GM12874 (cell line): ENCODE measurements at regions not wholly inside any gene's neighbourhood (a gene's known extent, or its start where the extent isn't known, plus 50 kb on each side); places are given as distances from the start of the nearest gene placed in this dataset.

Experiments used
- TF ChIP-seq, protein P1 (sequence below): IDR thresholded peaks from 2 replicates; pipeline ENCODE4 v1.5.1; 2011; ENCODE audit warnings: low read depth, mild to moderate bottlenecking, control low read depth, low read length, moderate library complexity; ENCODE audit not compliant: insufficient read depth

DNA sequence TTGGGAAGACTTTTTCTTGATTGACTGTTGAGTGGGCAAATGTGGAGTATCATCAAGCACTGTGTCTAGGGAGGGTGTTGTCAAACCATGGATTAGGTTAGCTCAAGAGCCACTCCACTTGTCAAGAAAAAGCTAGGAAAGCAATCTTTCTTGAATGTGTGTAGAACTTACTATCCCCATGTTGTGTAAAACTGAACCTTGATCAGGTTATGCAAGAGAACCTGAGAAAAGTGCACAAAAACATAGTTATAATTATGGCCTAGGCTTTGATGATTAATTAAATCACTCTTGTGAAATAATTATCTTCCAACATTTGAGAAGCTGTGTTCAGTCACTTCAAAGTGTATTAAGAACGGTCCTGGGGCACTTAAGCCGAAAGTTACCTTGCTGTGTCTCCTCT is 238.2 kb upstream of the OBI1 start:
- TF ChIP-seq, protein P1, sequence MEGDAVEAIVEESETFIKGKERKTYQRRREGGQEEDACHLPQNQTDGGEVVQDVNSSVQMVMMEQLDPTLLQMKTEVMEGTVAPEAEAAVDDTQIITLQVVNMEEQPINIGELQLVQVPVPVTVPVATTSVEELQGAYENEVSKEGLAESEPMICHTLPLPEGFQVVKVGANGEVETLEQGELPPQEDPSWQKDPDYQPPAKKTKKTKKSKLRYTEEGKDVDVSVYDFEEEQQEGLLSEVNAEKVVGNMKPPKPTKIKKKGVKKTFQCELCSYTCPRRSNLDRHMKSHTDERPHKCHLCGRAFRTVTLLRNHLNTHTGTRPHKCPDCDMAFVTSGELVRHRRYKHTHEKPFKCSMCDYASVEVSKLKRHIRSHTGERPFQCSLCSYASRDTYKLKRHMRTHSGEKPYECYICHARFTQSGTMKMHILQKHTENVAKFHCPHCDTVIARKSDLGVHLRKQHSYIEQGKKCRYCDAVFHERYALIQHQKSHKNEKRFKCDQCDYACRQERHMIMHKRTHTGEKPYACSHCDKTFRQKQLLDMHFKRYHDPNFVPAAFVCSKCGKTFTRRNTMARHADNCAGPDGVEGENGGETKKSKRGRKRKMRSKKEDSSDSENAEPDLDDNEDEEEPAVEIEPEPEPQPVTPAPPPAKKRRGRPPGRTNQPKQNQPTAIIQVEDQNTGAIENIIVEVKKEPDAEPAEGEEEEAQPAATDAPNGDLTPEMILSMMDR = no peak

DNA sequence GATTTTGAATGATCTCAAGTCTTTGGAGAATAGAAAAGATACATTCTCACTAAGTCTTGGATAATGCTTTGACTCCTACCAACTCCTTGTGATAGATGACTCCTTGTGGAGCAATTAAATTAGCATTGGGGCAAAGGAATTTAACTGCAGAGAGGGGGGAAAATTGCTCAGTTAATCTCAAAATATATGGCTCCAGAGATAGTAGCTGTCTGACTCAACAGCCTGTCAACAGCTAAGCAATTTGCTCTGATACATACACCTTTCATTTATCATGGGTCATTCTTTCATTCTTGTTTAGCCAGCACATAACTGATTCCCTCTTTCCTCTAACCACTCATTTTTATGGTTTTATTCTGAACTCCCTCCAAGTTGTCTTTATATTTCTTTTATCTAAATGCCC is 225.6 kb upstream of the OBI1 start:
- TF ChIP-seq, protein P1 = no peak

DNA sequence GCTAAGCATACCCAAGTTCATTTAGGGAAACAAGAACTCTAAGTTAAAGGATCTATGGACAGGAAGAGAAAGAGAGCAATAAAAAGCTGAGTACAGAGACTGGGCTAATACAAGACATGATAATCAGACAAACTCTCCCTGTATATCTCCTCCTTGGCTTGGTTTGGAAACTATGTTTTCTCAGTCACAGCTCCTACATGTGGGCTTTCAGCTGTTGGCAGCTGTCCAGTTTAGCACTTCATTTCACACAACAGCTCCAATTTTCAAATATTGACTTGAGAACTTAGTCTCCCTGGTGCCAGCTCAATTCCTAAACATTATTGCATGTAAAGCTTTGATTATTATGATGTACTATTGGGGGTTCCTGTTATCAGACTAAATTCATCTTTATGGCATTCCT is 222.8 kb upstream of the OBI1 start:
- TF ChIP-seq, protein P1 = no peak

DNA sequence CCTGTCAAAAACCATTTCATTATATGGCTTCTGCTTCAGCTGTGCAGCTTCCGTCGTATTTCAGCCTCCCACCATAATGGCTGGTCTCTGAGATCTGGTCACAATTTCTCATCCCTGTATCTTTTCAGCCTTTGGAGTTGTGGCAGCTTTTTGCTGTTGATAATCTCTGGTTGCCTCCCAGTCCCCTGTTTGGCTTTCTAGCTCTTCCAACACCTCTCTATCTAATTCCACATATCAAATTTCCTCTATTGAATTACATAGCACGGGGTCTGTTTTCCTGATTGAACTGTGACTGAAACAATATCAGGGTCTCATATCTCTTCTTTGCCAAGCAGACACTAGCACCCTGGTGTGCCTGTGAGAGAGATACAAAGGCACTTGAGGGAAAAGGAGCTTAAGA is 222.1 kb upstream of the OBI1 start:
- TF ChIP-seq, protein P1 = no peak

DNA sequence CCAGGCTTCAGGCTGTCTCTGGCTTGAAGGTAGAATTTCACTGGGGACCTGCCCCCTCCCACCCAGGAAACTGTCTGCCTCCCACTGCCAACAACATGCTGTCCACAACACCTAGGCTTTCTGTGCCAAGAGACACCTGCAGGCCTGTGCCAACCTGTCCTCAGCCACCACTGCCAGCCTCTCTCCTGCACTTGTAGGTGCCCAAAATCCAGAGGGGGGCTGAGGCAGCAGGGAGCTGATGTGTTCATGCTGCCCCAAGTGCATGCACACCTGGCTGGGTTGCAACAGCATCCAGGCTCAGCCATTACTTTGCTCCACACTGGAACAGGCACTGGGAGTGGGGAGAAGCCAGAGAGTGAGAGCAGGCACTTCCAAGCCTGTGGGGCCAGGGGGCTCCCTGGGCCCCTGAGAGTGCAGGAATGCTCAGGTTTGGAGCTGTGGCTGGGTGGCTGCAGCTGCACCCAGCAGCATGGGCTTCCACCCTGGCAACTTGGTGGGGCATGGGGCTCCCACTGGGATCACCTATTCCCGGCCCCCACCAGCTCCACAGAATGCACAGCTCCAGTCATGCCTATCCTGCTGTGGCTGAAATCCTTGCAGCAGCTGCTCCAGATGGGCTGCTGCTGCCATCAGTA is 218.1 kb upstream of the OBI1 start:
- TF ChIP-seq, protein P1 = no peak

DNA sequence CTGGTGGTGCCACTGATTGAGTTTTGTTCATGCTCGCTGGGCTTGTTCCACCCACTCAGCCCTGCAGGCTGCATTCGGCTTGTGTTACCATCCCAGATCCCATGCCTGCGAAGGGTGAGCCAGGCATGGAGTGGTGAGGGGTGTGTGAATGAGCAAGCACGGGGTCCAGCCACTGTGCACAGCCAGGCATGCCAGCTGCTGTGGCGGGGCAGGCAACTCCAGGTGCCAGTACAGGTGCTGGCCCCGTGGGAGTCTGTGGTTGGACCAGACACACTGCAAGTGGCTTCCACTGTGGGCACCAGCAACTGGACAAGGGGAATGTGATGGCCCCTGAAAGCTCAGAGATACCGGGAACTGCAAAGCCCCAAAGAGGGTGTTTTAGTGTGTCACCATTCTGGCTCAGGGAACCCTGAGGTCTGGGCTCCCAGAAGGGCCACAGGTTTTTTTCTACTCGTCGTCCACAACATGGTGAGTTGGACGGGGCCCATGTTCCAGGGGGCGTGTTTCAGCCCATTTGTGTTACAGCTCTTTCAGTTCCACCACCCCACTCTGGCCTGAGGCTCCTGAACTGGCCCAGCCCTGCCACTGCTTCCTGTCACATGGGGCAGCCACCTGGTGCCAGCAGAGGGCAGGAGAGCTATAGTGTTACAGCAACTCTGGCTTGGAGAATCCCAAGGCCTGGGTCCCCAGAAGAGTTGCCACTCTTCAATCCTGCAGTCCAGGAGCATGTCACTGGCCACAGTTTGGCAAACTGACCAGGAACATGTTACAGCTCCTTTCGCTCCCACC is 217.0 kb upstream of the OBI1 start:
- TF ChIP-seq, protein P1 = peak; percentile 32; the same call in 1 of the 2 replicates

DNA sequence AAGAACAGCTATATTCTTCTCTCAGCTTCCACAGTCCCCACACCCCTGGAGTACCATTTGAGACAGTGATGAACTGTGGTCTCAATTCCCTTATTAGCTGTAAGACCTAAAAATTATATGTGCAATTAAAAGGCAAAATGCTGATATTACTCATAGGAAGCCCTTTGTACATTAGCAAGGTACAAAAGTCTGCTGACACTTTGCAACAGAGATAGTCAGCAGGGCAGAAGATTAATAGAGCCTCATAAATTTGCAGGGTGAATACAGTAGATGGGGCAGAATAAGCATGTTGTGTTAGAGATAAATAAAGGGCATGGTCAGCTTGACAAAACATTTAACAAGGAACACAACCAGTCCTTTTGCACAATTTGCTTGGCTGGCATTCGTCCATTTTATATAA is 210.0 kb upstream of the OBI1 start:
- TF ChIP-seq, protein P1 = no peak
